GM21717 (cell line): ENCODE measurements at regions not wholly inside any gene's neighbourhood (a gene's known extent, or its start where the extent isn't known, plus 50 kb on each side); places are given as distances from the start of the nearest gene placed in this dataset.

Experiments used
- ATAC-seq: cut with Tn5 transposase; IDR thresholded peaks from one replicate; pipeline ENCODE4 v1.9.1; 2021; ENCODE audit warnings: mild to moderate bottlenecking, moderate library complexity; ENCODE audit not compliant: unreplicated experiment

DNA sequence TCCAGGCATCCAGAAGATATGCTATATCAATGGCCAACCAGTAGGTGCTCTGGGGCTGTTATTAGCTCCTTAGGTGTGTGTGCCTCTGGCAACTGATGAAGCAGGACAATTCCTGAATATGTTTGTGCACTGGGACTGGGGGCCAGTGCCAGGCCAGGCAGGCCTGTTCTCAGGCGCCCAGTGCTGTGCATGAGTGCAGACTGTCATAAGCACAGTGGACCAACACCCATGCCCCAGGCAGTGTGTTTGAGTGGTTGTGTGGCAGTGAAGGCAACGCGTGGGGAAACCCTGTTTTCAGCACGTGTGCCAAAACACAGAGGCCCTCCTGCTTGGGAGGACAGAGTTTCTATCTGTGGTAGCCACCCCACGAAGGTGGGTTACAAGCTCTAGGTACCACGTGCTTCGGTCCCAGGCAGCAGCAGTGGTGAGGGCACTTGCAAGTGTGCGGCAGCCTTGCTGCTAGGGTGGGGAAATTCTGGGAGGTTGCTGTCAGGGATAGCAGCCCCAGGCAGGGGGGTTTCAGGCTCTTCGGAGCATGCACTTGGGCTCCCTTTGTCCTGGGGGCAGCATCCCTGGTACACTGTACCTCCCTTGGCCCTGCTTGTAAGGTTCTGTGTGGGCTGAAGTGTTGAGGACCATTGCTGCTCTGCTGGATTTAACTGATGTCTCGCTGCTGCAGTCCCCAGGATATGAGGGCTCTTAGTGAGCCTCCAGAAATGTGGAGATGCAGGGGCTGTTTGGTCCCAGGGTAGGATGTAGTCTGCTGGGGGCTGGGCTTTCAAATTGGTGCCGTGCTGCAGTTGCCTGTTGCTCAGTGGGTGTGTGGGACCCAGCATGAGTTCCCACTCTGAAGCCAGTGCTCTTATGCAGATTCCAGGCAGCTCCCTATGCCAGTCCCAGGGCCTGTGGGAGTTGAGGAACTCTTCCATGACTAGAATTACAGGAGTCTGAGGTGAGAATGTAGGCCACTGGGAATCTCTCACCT is 280.9 kb downstream of the RPRM start:
- ATAC-seq, result no peak

GRCh38 chr2:153196378-153197058 is 282.0 kb downstream of the RPRM start:
- ATAC-seq, result no peak

- no peak for ATAC-seq
These were observed 283.2 kb downstream of the RPRM start for GRCh38 chr2:153195342-153195741.

DNA sequence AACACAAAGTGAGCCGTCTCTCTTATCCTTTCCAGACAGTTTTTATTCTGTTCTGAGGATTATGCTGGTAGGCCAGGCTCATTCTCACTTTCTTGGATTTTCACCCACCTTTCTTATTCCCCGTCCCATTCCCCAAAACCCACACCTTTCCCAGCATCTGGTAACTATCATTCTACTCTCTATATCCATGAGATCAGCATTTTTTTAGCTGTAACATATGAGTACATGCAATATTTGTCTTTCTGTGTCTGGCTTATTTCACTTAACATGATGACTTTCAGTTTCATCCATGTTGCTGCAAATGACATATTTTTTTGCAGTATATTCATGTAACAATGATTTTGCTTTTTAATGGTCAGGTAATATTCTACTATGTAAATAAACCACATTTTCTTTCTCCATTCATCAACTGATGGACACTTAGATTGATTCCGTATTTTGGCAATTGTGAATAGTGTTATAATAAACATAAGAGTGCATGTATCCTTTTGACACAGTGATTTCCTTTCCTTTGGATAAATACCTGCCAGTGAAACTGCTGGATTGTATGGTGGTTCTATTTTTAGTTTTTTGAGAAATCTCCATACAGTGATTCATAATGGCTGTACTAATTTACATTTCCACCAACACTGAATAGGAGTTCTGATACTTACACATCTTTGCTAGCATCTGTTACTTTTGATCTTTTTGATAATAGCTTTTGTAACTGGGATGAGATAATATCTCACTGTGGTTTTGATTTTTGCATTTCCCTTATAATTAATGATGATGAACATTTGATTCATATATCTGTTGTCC is 289.3 kb downstream of the RPRM start:
- no peak for ATAC-seq

DNA sequence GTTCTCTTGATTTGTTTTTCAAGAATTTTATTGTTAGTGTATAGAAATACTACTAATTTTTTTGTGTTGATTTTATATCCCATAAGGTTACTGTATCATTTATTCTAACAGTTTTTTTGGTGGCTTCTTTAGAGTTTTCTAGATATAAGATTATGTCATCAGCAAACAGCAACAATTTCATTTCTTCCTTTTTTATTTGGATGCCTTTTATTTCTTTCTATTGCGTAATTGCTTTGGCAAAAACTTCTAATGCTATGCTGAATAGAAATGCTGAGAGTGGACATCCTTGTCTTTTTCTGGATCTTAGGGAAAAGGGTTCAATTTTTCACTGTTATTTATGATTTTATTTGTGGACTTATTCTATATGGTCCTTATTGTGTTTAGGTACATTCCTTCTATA is 298.8 kb downstream of the RPRM start:
- ATAC-seq, result no peak

- ATAC-seq, result no peak
These were observed 309.0 kb downstream of the RPRM start for GRCh38 chr2:153169609-153170008.

DNA sequence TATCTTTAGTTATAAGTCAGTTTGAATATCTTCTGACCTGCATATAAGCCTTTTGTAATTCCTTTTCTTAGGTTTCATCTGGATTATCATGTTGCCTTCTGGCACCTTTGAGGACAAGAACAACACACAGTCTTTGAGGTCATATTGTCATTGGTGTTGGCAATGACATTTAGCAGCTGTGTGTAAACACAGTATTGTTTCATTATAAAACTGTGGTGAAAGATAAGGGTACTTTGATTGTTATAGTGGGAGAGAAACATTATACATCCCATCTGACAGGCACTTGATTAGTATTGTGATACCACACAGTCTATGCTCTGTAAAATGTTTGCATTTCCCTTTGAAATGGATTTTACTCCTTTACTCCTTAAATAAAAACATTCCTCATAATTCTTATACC is 313.5 kb downstream of the RPRM start:
- no peak for ATAC-seq

GRCh38 chr2:153163055-153163454 is 315.5 kb downstream of the RPRM start:
- ATAC-seq, result no peak

GRCh38 chr2:153156743-153157142 is 321.8 kb downstream of the RPRM start:
- ATAC-seq, result no peak

- ATAC-seq, result no peak
These were observed 326.5 kb downstream of the RPRM start for GRCh38 chr2:153152036-153152435.

GRCh38 chr2:153145470-153145978 is 333.0 kb downstream of the RPRM start:
- ATAC-seq, result no peak

- ATAC-seq, result no peak
These were observed 335.0 kb downstream of the RPRM start for GRCh38 chr2:153143540-153143939.

- no peak for ATAC-seq
These were observed 338.1 kb downstream of the RPRM start for GRCh38 chr2:153140498-153140897.

- ATAC-seq, result no peak
These were observed 339.7 kb downstream of the RPRM start for GRCh38 chr2:153138651-153139375.

DNA sequence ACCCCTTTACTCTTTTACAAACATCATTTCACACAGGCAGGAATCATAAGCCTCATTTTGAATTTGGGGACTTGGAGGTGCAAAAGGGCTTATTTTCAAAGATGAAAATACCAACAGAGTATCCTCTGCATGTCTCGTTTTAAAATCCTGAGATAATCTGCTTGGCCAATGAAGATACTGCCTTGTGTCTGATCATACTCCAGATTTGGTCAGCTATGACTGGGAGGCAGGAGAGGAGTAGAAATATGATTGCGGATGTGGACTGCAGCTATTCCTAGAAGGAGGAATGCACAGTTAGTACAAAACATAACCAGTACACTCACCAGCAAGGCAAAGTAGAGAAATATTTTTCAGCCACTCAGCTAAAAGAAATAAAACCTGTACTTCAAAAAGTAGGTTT is 342.3 kb downstream of the RPRM start:
- no peak for ATAC-seq

DNA sequence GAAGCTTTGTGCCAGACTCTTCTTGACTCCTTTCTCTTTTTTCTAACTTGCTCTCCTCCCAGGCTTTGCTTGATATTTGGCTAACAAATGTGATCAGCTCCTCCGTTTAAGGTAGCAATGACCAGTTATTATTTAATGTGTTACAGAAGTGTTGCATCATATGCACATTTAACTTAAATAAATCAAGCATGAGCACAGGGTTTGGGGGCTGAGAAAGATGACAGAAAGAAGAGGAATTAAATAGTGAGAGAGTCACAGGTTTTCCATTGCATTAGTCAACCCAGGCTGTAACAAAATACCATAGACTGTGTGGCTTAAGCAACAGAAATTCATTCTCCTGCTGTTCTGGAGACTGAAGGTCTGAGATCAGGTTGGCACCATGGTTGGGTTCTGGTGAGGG is 343.8 kb downstream of the RPRM start:
- no peak for ATAC-seq

DNA sequence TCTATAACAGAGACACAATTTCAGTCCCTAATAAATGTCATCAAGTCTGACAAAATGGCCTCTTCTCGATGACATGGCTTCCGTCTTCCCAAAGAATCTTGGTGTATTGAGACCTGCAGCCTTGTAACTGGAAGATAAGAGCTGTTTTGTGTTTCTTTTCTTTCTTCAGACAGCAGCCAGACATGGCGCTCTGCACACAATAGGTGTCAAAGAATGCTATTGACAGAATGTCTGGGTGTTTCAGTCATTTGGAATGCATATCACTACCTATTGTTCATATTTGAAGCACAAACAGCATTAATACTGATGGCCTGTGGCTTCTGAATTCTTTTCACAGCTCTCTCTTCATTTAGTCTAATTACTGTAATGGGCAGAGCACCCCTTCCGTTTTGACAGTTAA is 344.8 kb downstream of the RPRM start:
- no peak for ATAC-seq

DNA sequence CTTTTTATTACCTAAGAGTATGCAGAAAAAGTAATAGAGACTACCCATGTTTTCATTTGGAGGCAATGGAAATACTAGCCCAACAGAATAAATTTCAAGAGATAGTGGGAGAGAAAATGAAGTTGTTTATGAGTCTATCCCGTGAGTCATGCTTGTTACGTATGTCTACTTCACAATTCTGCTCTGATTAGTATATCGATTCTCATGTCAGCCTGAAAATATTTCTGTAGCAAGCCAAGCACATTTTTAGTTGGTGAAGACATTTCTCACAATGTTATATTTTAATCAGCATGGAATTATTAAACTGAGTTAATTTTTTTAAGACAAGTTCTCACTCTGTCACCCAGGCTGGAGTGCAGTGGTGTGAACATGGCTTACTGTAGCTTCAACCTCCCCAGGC is 346.1 kb downstream of the RPRM start:
- no peak for ATAC-seq

- no peak for ATAC-seq
These were observed 363.4 kb downstream of the RPRM start for GRCh38 chr2:153115141-153115540.

DNA sequence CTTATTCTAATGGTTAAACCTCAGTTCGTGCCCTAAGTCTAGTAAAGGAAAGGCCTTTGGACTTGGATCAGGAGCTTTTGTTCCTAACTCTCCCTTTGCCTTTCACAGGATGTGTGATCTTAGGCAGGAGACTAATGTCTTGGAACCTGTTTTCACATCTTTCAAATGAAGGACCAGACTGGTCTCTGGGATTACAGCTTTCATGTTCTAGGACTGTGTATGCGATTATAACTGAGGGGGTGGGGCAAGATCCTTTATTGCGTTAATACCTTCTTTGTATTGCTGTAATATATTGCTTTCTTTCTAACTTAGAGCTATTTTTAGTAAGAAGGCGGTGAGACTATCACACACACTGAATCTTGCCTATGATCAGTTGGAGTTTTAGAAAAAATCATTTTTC is 368.1 kb downstream of the RPRM start:
- no peak for ATAC-seq
